H9 (cell line): ENCODE measurements at regions not wholly inside any gene's neighbourhood (a gene's known extent, or its start where the extent isn't known, plus 50 kb on each side); places are given as distances from the start of the nearest gene placed in this dataset.

ENCODE experiments used
- DNase-seq: peaks from one replicate; pipeline ENCODE4 v3.0.0-alpha.2; 2017
- H2AFZ ChIP-seq: one replicate; pipeline ENCODE4 v1.6.1; 2013; ENCODE audit warnings: mild to moderate bottlenecking, low read length, control low read depth, moderate library complexity
- H2AK5ac ChIP-seq: 2 replicates; pipeline ENCODE4 v1.6.1; 2013; ENCODE audit warnings: low read length, control low read depth, mixed read lengths; ENCODE audit not compliant: insufficient read length
- H2BK120ac ChIP-seq: one replicate; pipeline ENCODE4 v1.6.1; 2013; ENCODE audit warnings: low read depth, mild to moderate bottlenecking, low read length, control low read depth, inconsistent platforms; ENCODE audit not compliant: poor library complexity, severe bottlenecking
- H2BK12ac ChIP-seq: 2 replicates; pipeline ENCODE4 v1.6.1; 2013; ENCODE audit warnings: low read length, control low read depth, mixed read lengths, low read depth; ENCODE audit not compliant: insufficient read length
- H2BK15ac ChIP-seq: 2 replicates; pipeline ENCODE4 v1.6.1; 2013; ENCODE audit warnings: low read depth, low read length, control low read depth
- H2BK20ac ChIP-seq: one replicate; pipeline ENCODE4 v1.6.1; 2013; ENCODE audit warnings: low read depth, mild to moderate bottlenecking, low read length, control low read depth, inconsistent platforms; ENCODE audit not compliant: poor library complexity, severe bottlenecking
- H2BK5ac ChIP-seq: 2 replicates; pipeline ENCODE4 v1.6.1; 2013; ENCODE audit warnings: low read length, control low read depth, mixed read lengths; ENCODE audit not compliant: insufficient read length
- H3K14ac ChIP-seq: 2 replicates; pipeline ENCODE4 v1.6.1; 2013; ENCODE audit warnings: low read length, control low read depth; ENCODE audit not compliant: insufficient read depth
- H3K18ac ChIP-seq: 2 replicates; pipeline ENCODE4 v1.6.1; 2013; ENCODE audit warnings: low read depth, mild to moderate bottlenecking, mixed read lengths, low read length, control low read depth; ENCODE audit not compliant: insufficient read length
- H3K23ac ChIP-seq: 2 replicates; pipeline ENCODE4 v1.6.1; 2013; ENCODE audit warnings: low read length, control low read depth, mixed read lengths, low read depth; ENCODE audit not compliant: insufficient read length
- H3K23me2 ChIP-seq: 2 replicates; pipeline ENCODE4 v1.6.1; 2013; ENCODE audit warnings: low read depth, mild to moderate bottlenecking, mixed read lengths, low read length, control low read depth; ENCODE audit not compliant: insufficient read length, poor library complexity, severe bottlenecking
- H3K27ac ChIP-seq: 2 replicates; pipeline ENCODE4 v1.5.1; 2013; ENCODE audit warnings: low read length, control low read depth, mixed read lengths, low read depth; ENCODE audit not compliant: insufficient read length
- H3K27me3 ChIP-seq: 2 replicates; pipeline ENCODE4 v1.6.1; 2013; ENCODE audit warnings: low read length, control low read depth, inconsistent platforms; ENCODE audit not compliant: insufficient read depth
- H3K4ac ChIP-seq: 2 replicates; pipeline ENCODE4 v1.6.1; 2013; ENCODE audit warnings: low read depth, mild to moderate bottlenecking, control low read depth, inconsistent platforms, low read length, moderate library complexity
- H3K4me1 ChIP-seq: 2 replicates; pipeline ENCODE4 v1.6.1; 2013; ENCODE audit warnings: low read length, control low read depth, inconsistent platforms; ENCODE audit not compliant: insufficient read depth
- H3K4me2 ChIP-seq: 2 replicates; pipeline ENCODE4 v1.6.1; 2013; ENCODE audit warnings: low read length, control low read depth, mixed read lengths; ENCODE audit not compliant: insufficient read length, insufficient read depth
- H3K56ac ChIP-seq: 2 replicates; pipeline ENCODE4 v1.6.1; 2013; ENCODE audit warnings: low read depth, mild to moderate bottlenecking, mixed read lengths, low read length, control low read depth; ENCODE audit not compliant: insufficient read length
- H3K79me1 ChIP-seq: 2 replicates; pipeline ENCODE4 v1.6.1; 2013; ENCODE audit warnings: low read depth, mild to moderate bottlenecking, moderate library complexity, low read length, control low read depth, inconsistent platforms; ENCODE audit not compliant: insufficient read depth, poor library complexity, severe bottlenecking
- H3K79me2 ChIP-seq: 2 replicates; pipeline ENCODE4 v1.6.1; 2013; ENCODE audit warnings: low read length, control low read depth, inconsistent platforms; ENCODE audit not compliant: insufficient read depth
- H3K9ac ChIP-seq: 2 replicates; pipeline ENCODE4 v1.6.1; 2013; ENCODE audit warnings: low read length, control low read depth, mixed read lengths; ENCODE audit not compliant: insufficient read length; ENCODE audit errors: extremely low read depth
- H3K9me3 ChIP-seq: one replicate; pipeline ENCODE4 v1.6.1; 2013; ENCODE audit warnings: low read depth, low read length, inconsistent platforms; ENCODE audit not compliant: control insufficient read depth
- H3T11ph ChIP-seq: one replicate; pipeline ENCODE4 v1.6.1; 2013; ENCODE audit warnings: mild to moderate bottlenecking, low read length, control low read depth, inconsistent platforms
- H4K20me1 ChIP-seq: one replicate; pipeline ENCODE4 v1.6.1; 2013; ENCODE audit not compliant: control insufficient read depth, insufficient read length, insufficient read depth
- H4K5ac ChIP-seq: 2 replicates; pipeline ENCODE4 v1.6.1; 2013; ENCODE audit warnings: low read depth, mild to moderate bottlenecking, mixed read lengths, low read length, control low read depth; ENCODE audit not compliant: insufficient read length
- H4K8ac ChIP-seq: replicated peaks from 2 replicates; pipeline ENCODE4 v1.6.1; 2013; ENCODE audit warnings: low read length, control low read depth, mixed read lengths, low read depth; ENCODE audit not compliant: insufficient read length
- H4K91ac ChIP-seq: 2 replicates; pipeline ENCODE4 v1.6.1; 2013; ENCODE audit warnings: low read depth, mild to moderate bottlenecking, moderate library complexity, mixed read lengths, low read length, control low read depth; ENCODE audit not compliant: insufficient read length
- H3K27ac Mint-ChIP-seq, 3 experiments: 2 replicates in 2 of 3; 3 replicates in 1 of 3; pipeline ENCODE4 v1.8.0; 2020 to 2021; ENCODE audit warnings: mixed read lengths in 3 of 3, mild to moderate bottlenecking in 1 of 3, moderate library complexity in 1 of 3
- H3K27me3 Mint-ChIP-seq: 2 replicates; pipeline ENCODE4 v1.8.0; 2021; ENCODE audit warnings: low read depth, mild to moderate bottlenecking, moderate library complexity, mixed read lengths
- H3K36me3 Mint-ChIP-seq, 3 experiments: 2 replicates in 2 of 3; 3 replicates in 1 of 3; pipeline ENCODE4 v1.8.0; 2020 to 2021; ENCODE audit warnings: low read depth in 3 of 3, mixed read lengths in 3 of 3; ENCODE audit not compliant: insufficient read depth in 1 of 3
- H3K4me1 Mint-ChIP-seq, 2 experiments: 2 replicates each; pipeline ENCODE4 v1.8.0; 2020; ENCODE audit warnings: mixed read lengths in 2 of 2
- H3K4me3 Mint-ChIP-seq, 2 experiments: 2 replicates in 1 of 2; 3 replicates in 1 of 2; pipeline ENCODE4 v1.8.0; 2020 to 2021; ENCODE audit warnings: mild to moderate bottlenecking in 2 of 2, mixed read lengths in 2 of 2, moderate library complexity in 1 of 2
- H3K9me3 Mint-ChIP-seq, 2 experiments: 2 replicates in 1 of 2; 3 replicates in 1 of 2; pipeline ENCODE4 v1.8.0; 2020; ENCODE audit warnings: mild to moderate bottlenecking in 2 of 2, mixed read lengths in 2 of 2, moderate library complexity in 1 of 2
- WGBS: extraction: QIAGEN DNeasy Blood & Tissue Kit; methylation state at CpG from one replicate; pipeline ENCODE4 v1.1.7; 2013; ENCODE audit warnings: missing lambda C conversion rate, low lambda C conversion rate, mixed read lengths; ENCODE audit not compliant: insufficient read length; ENCODE audit errors: extremely low coverage; 5-methylcytosine and 5-hydroxymethylcytosine counted together
- TF ChIP-seq, protein P1 (sequence below): fragments of 200-600 bp; sonication (generic); conservative IDR thresholded peaks from 3 replicates; pipeline ENCODE4 v1.8.0; 2021; ENCODE audit warnings: antibody characterized with exemption, mild to moderate bottlenecking

DNA sequence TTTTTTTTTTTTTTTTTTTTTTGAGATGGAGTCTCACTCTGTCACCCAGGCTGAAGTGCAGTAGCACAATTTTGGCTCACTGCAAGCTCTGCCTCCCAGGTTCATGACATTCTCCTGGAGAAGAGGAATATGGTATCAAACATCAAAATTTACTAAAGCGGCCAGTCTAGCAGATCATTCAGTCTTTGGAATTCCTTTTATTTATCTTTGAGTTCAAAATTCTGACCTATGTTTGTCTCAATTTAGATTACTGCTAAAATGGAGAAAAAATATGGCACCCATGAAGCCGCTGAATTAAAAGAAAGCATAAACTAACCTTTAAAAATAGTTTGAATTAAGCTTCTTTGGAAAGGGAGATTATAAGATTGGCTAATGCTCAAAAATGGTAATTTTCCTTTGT, 64.5 kb upstream of the EGLN3 start:
- H3K36me3 Mint-ChIP-seq, result no peaks in the 10 kb centered on the region
- no peak overlapping the region for H3K4me3 Mint-ChIP-seq
- no peak overlapping the region for H3K27ac Mint-ChIP-seq
- H2BK20ac ChIP-seq, result no peak overlapping the region
- no peaks in the 10 kb centered on the region for H3K9me3 Mint-ChIP-seq
- no peak overlapping the region for H2AK5ac ChIP-seq
- WGBS, result no CpG with 5 or more reads among the region's 2 CpGs
- no peak overlapping the region for H4K5ac ChIP-seq
- no peaks in the 10 kb centered on the region for H4K20me1 ChIP-seq
- H3K14ac ChIP-seq, result no peak overlapping the region
- H3K18ac ChIP-seq, result no peak overlapping the region
- no peaks in the 10 kb centered on the region for H3K9me3 ChIP-seq
- H2BK5ac ChIP-seq, result no peak overlapping the region
- no peak overlapping the region for H3K4ac ChIP-seq
- no peaks in the 10 kb centered on the region for H3K79me1 ChIP-seq
- no peak overlapping the region for H2BK12ac ChIP-seq
- no peaks in the 10 kb centered on the region for H3K79me2 ChIP-seq
- H4K8ac ChIP-seq, result no peak overlapping the region
- no peak overlapping the region for H3K9ac ChIP-seq
- TF ChIP-seq, protein P1, sequence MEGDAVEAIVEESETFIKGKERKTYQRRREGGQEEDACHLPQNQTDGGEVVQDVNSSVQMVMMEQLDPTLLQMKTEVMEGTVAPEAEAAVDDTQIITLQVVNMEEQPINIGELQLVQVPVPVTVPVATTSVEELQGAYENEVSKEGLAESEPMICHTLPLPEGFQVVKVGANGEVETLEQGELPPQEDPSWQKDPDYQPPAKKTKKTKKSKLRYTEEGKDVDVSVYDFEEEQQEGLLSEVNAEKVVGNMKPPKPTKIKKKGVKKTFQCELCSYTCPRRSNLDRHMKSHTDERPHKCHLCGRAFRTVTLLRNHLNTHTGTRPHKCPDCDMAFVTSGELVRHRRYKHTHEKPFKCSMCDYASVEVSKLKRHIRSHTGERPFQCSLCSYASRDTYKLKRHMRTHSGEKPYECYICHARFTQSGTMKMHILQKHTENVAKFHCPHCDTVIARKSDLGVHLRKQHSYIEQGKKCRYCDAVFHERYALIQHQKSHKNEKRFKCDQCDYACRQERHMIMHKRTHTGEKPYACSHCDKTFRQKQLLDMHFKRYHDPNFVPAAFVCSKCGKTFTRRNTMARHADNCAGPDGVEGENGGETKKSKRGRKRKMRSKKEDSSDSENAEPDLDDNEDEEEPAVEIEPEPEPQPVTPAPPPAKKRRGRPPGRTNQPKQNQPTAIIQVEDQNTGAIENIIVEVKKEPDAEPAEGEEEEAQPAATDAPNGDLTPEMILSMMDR, result no peak
- H4K91ac ChIP-seq, result no peak overlapping the region
- H3K4me1 Mint-ChIP-seq, result peaks cover 26 to 29% of the 10 kb centered on the region in 2 experiments
- DNase-seq, result no peak
- no peak overlapping the region for H3K23ac ChIP-seq
- H2BK15ac ChIP-seq, result no peak overlapping the region
- no peak overlapping the region for H3K4me2 ChIP-seq
- no peak overlapping the region for H3K56ac ChIP-seq
- no peak overlapping the region for H3T11ph ChIP-seq
- H3K27me3 Mint-ChIP-seq, result no peaks in the 10 kb centered on the region; the same call in 1 of the 2 replicates
- no peak overlapping the region for H3K27ac ChIP-seq
- H3K4me1 ChIP-seq, result peaks cover 11% of the 10 kb centered on the region
- H3K27me3 ChIP-seq, result no peaks in the 10 kb centered on the region
- H2BK120ac ChIP-seq, result no peak overlapping the region
- H2AFZ ChIP-seq, result no peak overlapping the region
- H3K23me2 ChIP-seq, result no peaks in the 10 kb centered on the region
